ENCODE measurements at regions not wholly inside any gene's neighbourhood (a gene's known extent, or its start where the extent isn't known, plus 50 kb on each side); places are given as distances from the start of the nearest gene placed in this dataset.

- Histone ChIP-seq H3K27ac (no peak overlapping the region), H3K4me1 (peaks cover 2 to 7% of the 10 kb centered on the region in 2 donors), H3K4me3 (no peak overlapping the region), H3K36me3 (no peaks in the 10 kb centered on the region), H3K27me3 (no peaks in the 10 kb centered on the region), H3K9me3 (no peaks in the 10 kb centered on the region)
- TF ChIP-seq CTCF (IDR thresholded peaks at IDR 0.05 in 4 of 5, conservative IDR thresholded peaks at IDR 0.05 in 1 of 5) (no peak), POLR2A (IDR thresholded peaks at IDR 0.05) (no peak)
- no peak for DNase-seq
- intact Hi-C loops (cut with DNase I; ENCODE audit: low total_unique reads) (no loop called here), in situ Hi-C loops (cut with MboI; ENCODE audit: low sequenced_read_pairs in 4 of 4) (no loop called here)
- no peak for ATAC-seq
These were observed 291.1 kb upstream of the ZNF608 start for GRCh38 chr5:125037530-125037929.

GRCh38 chr5:125038477-125038876 lies 292.0 kb upstream of the ZNF608 start:
- no peak overlapping the region for H3K27ac ChIP-seq
- no peak overlapping the region for H3K4me3 ChIP-seq
- DNase-seq (no peak), ATAC-seq (no peak)
- in situ Hi-C loops (cut with MboI; ENCODE audit: low sequenced_read_pairs in 4 of 4) (no loop called here), intact Hi-C loops (cut with DNase I; ENCODE audit: low total_unique reads) (no loop called here)
- no peaks in the 10 kb centered on the region for H3K36me3 ChIP-seq
- H3K9me3 ChIP-seq = no peaks in the 10 kb centered on the region
- H3K27me3 ChIP-seq = no peaks in the 10 kb centered on the region
- H3K4me1 ChIP-seq = peaks cover 12 to 17% of the 10 kb centered on the region in 2 donors
- TF ChIP-seq CTCF (IDR thresholded peaks at IDR 0.05 in 4 of 5, conservative IDR thresholded peaks at IDR 0.05 in 1 of 5) (no peak), POLR2A (IDR thresholded peaks at IDR 0.05) (no peak)

- DNase-seq = no peak
These were observed 295.4 kb upstream of the ZNF608 start for GRCh38 chr5:125041798-125042197.

GRCh38 chr5:125042261-125042890 lies 295.9 kb upstream of the ZNF608 start:
- Histone ChIP-seq H3K4me1 (peaks cover 20 to 29% of the 10 kb centered on the region in 2 donors), H3K9me3 (no peaks in the 10 kb centered on the region), H3K36me3 (no peaks in the 10 kb centered on the region), H3K27ac (no peak overlapping the region), H3K4me3 (no peak overlapping the region), H3K27me3 (no peaks in the 10 kb centered on the region)
- DNase-seq (no peak), ATAC-seq (no peak)
- TF ChIP-seq POLR2A (IDR thresholded peaks at IDR 0.05) (no peak), CTCF (IDR thresholded peaks at IDR 0.05 in 4 of 5, conservative IDR thresholded peaks at IDR 0.05 in 1 of 5) (no peak)
- in situ Hi-C loops (cut with MboI; ENCODE audit: low sequenced_read_pairs in 4 of 4) = no loop called here
- intact Hi-C loops (cut with DNase I; ENCODE audit: low total_unique reads) = loop anchor here (5.0 kb wide), 1 partner anchor 295 kb away; the partner anchor contains the start of gene ZNF608

More at GRCh38 chr5:125041798-125042197, 295.4 kb upstream of the ZNF608 start:
- no peaks in the 10 kb centered on the region for H3K9me3 ChIP-seq
- no peaks in the 10 kb centered on the region for H3K36me3 ChIP-seq
- H3K4me3 ChIP-seq = no peak overlapping the region
- H3K27me3 ChIP-seq = no peaks in the 10 kb centered on the region
- in situ Hi-C loops (cut with MboI; ENCODE audit: low sequenced_read_pairs in 4 of 4) (no loop called here), intact Hi-C loops (cut with DNase I; ENCODE audit: low total_unique reads) (loop anchor here (5.0 kb wide), 1 partner anchor 294 kb away; the partner anchor contains the start of gene ZNF608)
- no peak for TF ChIP-seq CTCF (IDR thresholded peaks at IDR 0.05 in 4 of 5, conservative IDR thresholded peaks at IDR 0.05 in 1 of 5)
- TF ChIP-seq POLR2A (IDR thresholded peaks at IDR 0.05) = no peak
- no peak overlapping the region for H3K27ac ChIP-seq
- H3K4me1 ChIP-seq = peaks cover 20 to 29% of the 10 kb centered on the region in 2 donors
- no peak for ATAC-seq

Data from gastrocnemius medialis (tissue), 4 donors.